Stimulated activated CD4-positive, alpha-beta T cell treated with anti-CD3 and anti-CD28 coated beads, Interleukin-12 subunit alpha, Interleukin-12 subunit beta, amount 100 ng/mL, for 24 hours (primary cell): ENCODE measurements at regions not wholly inside any gene's neighbourhood (a gene's known extent, or its start where the extent isn't known, plus 50 kb on each side); places are given as distances from the start of the nearest gene placed in this dataset.

Experiments used
- DNase-seq, 2 experiments: peaks; one replicate each; pipeline ENCODE4 v3.0.0-alpha.2; 2020; ENCODE audit warnings: low read depth in 2 of 2

GRCh38 chr14:98694541-98694940 is 577.5 kb downstream of the BCL11B start:
- DNase-seq, result no peak

GRCh38 chr14:98695809-98696208 is 576.2 kb downstream of the BCL11B start:
- DNase-seq, result no peak

DNA sequence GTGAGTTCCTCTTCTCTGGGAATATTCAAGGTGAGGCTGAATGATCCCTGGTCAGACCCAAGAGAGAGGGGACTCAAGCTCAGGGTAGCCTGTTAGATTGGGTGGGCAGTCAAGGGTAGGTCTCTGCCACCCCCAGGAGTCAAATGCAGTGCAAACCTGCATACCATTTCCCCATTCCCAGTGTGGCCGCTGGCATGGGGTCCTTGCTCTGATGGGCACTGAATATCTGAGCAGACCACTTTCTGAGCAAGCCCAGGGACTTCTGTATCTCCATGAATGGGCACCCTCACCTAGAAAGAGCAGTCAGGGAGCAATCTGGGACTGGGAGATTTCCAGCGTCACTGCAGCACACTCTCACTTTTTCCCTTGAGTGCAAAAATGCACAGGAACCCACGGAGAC is 573.7 kb downstream of the BCL11B start:
- no peak for DNase-seq

- DNase-seq, result no peak
These were observed 571.2 kb downstream of the BCL11B start for GRCh38 chr14:98700748-98701147.

GRCh38 chr14:98701377-98701776 is 570.6 kb downstream of the BCL11B start:
- no peak for DNase-seq

GRCh38 chr14:98704441-98704840 is 567.6 kb downstream of the BCL11B start:
- peak; percentile 5 to 6 for DNase-seq

GRCh38 chr14:98705871-98706300 is 566.1 kb downstream of the BCL11B start:
- no peak for DNase-seq

GRCh38 chr14:98707522-98707921 is 564.5 kb downstream of the BCL11B start:
- DNase-seq, result no peak

- DNase-seq, result no peak
These were observed 563.4 kb downstream of the BCL11B start for GRCh38 chr14:98708555-98708954.

DNA sequence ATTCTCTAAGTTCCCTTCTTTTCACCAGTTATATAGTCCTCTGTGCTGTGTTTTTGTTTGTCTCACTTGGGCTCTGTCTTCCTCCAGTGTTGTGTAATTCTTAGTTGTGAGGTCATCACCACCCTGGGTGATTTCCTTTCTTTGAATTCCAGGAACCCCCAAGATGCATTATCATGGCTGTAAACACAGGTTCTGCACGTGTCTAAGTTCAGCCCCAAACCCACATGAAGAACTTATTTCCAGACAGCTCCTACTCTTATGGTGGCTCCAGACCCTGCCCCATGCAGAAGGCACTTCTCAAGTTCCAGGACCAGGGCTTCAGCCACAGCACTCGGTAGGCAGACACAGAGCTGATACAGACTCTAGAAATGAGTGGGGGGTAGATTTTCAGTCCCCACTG is 560.5 kb downstream of the BCL11B start:
- no peak for DNase-seq

GRCh38 chr14:98714626-98715425 is 557.2 kb downstream of the BCL11B start:
- no peak for DNase-seq

- DNase-seq, result no peak
These were observed 555.9 kb downstream of the BCL11B start for GRCh38 chr14:98716133-98716532.

GRCh38 chr14:98721061-98721460 is 550.9 kb downstream of the BCL11B start:
- no peak for DNase-seq

GRCh38 chr14:98724734-98725133 is 547.3 kb downstream of the BCL11B start:
- DNase-seq, result no peak

DNA sequence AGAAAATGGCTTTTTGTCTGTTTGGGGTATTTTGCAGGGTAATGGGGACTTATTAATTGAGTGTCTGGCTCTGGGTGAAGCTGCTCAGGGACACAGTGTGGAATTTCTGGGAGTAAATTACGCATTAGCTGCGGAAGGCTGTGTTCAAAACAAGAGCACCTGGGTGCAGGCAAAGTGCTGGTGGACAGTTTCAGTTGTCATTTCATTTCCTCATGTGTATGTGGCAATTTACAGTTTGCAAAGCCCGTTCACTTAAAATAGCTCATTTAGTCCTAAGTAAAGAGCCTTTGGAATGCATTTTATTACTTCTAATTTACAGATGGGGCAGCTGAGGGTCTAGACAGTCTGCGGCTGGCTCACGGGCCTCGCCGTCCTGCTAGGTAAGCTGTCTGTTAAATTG is 546.8 kb downstream of the BCL11B start:
- DNase-seq, result no peak

DNA sequence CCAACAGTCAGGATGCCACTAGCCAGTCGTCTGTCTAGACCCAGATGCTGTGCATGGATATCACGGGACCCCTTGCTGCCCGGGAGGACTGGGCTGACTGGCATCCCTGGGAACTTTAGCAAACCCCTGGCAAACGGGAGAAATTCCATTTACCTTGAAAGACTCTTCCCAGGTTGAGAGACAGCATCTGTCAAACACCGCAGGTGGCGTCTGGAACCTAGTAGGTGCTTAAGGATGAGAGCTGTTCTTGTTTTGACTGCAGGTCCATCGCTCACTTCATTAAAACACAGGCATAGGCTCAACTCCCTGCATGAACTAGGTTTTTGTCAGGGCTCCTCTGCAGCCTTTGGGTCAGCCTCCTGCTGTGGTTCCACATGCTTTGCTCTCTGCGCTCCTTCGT is 546.3 kb downstream of the BCL11B start:
- no peak for DNase-seq

DNA sequence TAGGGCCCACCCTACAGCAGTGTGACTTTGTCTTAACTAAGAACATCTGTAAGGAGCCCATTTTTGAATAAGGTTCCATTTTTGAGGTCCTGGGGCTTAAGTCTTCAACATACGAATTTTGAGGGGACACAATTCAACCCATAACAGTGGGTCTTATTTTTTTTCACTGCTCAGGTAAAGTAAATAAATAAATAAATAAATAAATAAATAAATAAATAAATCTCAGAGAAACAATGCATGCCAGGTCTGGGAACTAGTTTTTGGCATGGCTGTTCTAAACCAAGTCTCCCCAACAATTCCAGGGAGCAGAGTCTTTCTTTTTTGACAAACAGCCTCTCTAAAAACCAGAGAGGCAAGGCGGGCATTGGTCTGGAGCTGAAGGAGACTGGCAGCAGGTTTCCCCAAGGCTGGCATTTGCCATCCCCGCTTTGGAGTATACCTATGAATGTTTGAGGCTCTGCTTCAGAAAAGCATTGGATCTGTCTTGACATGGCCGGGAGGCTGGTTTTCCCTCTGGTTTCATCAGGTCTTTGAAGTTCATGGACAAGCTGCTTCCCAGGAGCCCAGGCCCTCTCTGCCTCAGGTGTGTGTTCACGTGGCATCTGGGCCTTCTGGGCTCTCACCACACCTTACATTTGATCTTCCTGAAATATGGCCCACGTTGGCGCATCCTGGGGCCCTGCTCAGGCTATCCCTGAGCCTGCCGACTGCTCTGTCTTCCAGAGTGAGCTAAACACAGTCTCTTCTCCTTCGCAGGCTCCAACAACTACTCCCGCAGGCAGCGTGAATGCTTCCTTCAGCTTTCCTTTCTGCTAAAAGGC is 545.2 kb downstream of the BCL11B start:
- no peak for DNase-seq

- no peak for DNase-seq
These were observed 544.0 kb downstream of the BCL11B start for GRCh38 chr14:98728024-98728423.

DNA sequence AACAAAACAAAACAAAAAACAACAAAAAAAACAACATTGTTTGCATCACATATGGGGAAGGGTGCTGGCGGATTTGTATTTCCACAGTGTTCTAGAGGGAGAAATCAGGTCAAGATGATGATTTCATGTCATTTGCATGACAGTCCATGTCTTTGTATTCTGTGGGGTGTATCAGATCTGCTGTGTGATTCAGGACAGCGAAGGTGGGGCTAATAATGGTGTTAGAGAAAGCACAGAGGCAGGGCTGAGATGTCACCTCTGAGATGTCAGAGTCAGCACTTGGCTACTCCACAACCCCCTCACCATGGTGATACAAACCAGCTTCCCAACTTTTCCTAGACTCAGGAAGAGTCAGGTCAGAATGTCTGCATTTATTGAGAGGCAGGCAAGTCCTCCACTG is 543.2 kb downstream of the BCL11B start:
- no peak for DNase-seq

DNA sequence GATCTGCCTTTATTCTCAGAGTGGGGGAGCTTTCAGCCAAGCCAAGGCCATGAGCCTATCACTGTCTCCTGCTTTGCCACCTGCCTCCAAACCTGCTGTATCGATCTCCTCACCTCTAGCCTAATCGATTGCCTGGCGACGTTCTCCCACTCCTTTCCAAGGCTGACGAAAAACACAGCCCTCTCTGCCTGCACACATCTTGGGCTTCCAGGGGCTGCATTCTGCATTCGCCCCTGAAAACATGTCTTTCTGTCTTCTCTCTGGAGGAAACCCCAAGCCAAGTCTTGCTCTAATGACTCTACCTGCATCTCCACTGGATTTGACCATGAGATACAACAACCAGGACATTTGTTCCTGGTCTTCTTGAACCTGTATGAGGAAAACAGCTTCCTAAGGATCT is 540.7 kb downstream of the BCL11B start:
- DNase-seq, result no peak

GRCh38 chr14:98731701-98732100 is 540.3 kb downstream of the BCL11B start:
- no peak for DNase-seq

- DNase-seq, result no peak
These were observed 538.5 kb downstream of the BCL11B start for GRCh38 chr14:98733536-98733935.

DNA sequence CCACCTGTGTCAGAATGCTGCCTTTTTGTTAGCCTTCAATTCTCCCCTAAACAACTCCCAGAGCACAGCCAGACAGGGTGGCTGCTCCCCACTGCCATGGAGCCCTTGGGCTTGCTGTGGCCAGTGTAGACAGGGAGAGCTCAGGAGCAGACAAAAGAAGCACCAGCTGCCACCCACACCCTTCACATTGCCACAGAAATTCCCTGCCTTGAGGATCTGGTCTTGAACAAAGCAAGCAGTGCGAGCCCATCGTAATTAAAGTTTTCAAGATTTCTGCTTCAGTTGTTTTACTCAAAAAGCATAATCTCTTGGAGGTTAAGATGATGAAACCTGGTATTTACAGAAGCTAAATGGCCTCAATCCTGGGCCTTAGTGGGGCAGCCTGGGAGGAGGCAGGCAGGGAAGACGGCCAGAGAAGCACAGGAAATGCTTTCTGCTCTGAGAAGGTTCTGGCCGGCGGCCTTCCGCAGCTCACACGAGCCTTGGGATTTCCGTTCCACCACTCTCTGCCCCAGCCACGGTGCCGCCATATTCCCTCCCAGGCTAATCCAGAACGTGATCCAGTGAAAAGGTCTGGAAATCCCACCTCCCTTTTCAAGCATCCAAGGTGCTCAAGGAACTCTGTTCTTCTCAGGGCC is 535.2 kb downstream of the BCL11B start:
- DNase-seq, result no peak
